Epithelial cell of proximal tubule (primary cell): ENCODE measurements at regions not wholly inside any gene's neighbourhood (a gene's known extent, or its start where the extent isn't known, plus 50 kb on each side); places are given as distances from the start of the nearest gene placed in this dataset.

Source experiments
- DNase-seq: peaks from one replicate; pipeline ENCODE4 v3.0.0-alpha.2; 2011; ENCODE audit warnings: low read depth
- H3K4me3 ChIP-seq: 2 replicates; pipeline ENCODE4 v1.5.1; 2011; ENCODE audit warnings: low read depth, mild to moderate bottlenecking, low read length
- TF ChIP-seq, protein P1 (sequence below): conservative IDR thresholded peaks from 2 replicates; pipeline ENCODE4 v1.5.1; 2012; ENCODE audit warnings: low read depth, mild to moderate bottlenecking, low read length

DNA sequence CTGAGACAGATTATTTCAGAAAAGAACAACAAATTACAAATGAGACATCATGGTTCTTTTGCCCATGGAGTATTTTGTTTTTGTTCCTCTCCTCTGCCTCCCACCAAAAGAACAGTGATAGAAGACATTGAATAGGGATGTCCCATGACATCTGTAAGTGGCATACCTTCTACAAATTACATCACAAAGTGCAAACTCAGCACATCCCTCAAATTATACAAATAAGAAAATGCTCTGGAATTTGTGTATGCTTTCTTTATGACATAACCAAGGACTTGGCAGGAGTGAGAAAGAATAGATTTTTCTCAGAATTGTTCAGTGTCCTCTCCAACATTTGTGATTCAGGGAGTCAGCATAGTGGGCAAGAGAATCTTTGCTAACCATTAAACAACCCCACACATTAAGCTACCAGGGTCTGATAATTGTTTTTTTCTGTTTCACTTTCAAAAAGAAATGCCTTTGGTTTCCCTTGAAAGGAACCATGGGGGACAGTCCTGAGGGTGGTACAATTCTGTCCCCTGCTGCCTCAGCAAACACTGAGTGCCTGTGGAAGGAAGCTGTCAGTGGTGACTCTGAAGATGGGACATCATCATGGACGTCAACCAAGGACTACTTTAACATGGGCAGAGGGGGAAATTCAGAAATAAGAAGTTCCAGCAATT is 430.3 kb downstream of the AASDHPPT start:
- DNase-seq: no peak
- TF ChIP-seq, protein P1, sequence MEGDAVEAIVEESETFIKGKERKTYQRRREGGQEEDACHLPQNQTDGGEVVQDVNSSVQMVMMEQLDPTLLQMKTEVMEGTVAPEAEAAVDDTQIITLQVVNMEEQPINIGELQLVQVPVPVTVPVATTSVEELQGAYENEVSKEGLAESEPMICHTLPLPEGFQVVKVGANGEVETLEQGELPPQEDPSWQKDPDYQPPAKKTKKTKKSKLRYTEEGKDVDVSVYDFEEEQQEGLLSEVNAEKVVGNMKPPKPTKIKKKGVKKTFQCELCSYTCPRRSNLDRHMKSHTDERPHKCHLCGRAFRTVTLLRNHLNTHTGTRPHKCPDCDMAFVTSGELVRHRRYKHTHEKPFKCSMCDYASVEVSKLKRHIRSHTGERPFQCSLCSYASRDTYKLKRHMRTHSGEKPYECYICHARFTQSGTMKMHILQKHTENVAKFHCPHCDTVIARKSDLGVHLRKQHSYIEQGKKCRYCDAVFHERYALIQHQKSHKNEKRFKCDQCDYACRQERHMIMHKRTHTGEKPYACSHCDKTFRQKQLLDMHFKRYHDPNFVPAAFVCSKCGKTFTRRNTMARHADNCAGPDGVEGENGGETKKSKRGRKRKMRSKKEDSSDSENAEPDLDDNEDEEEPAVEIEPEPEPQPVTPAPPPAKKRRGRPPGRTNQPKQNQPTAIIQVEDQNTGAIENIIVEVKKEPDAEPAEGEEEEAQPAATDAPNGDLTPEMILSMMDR: no peak
- no peak overlapping the region for H3K4me3 ChIP-seq

DNA sequence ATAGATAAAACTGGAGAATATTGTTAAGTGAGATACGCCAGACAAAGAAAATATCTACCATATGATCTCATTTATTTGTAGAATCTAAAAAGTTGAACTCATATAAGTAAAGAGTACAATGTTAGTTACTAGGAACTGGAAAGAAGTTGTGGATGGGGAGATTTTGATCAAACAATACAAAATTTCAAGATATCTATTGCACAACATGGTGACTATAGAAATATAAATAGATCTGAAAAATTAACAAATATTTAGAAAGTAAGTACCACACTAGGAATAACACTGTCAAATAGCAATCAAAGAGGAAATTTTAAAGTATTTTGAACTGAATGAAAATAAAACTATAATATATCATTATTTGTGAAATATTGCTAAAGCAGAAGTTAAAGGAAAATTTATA is 437.2 kb downstream of the AASDHPPT start:
- no peak for DNase-seq
- no peak overlapping the region for H3K4me3 ChIP-seq
- TF ChIP-seq, protein P1: no peak

DNA sequence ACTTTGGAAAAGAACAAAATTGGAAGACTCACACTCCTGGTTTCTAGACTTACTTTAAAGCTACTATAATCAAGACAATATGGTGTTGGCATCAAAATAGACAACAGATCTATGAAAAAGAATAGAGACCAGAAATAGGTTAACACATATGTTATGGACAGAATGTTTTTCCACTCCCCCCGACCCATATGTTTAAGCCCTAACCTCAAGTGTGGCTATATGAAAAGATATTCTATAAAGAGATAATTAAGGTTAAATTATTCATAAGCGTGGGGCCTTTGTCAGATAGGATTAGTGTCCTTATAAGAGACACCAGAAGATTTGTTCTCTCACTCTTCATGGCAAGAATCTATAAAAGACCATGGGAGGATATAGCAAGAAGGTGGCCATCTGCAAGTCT is 440.0 kb downstream of the AASDHPPT start:
- no peak for DNase-seq
- no peak overlapping the region for H3K4me3 ChIP-seq
- TF ChIP-seq, protein P1: no peak

DNA sequence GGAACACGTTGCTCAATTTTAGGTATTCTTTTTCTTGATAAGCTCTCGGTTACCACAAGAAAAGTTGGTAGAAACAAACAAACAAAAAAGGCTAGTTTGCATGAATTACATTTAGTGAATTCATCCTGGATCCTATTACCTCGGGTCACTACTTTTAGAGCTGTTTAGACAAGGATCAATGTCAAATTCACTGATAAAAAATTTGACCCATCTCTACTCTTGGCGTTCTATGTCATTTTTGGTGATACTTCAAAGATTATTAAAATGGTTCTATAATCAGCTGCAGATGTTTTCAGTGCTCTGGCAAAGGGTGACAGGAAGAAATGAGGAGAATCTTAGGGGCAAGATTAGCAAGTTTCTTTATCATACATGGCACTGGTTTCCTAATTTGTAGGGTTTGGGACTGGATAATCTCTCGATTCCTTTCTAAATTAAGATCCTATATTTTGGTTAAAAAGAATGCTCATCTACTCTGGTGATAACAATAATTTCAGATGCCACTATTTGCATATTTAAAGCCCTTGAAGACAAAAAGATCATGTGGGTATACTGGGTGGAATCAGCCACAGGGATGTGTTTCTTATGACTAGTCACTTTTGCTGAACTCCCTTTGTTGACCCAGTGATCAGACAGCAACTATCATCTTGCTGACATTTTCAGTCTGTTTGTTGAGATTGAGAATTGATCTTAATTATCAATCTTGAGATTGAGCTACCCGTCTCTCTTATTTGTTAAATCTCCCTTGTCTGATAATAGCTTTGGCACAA is 442.9 kb downstream of the AASDHPPT start:
- DNase-seq: no peak
- no peak overlapping the region for H3K4me3 ChIP-seq
- TF ChIP-seq, protein P1: no peak

DNA sequence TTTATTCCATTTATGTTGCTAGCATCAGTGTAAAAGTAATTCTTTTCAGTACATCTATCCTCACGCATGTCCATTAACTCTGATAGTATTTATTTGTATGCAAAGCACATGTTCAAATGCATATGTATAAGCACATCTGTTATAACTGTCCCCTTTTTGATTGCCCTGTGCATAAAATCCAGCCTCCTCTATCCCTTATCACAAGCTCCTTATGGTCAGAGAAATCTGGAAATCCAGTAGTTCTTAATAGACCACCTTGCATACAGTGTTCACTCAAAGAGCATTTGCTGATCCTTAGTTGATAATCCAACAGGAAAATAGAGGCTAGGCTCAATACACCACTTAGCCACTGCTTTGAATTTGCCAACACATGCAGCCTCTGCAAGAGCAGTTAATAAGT is 443.5 kb downstream of the AASDHPPT start:
- TF ChIP-seq, protein P1: no peak
- no peak overlapping the region for H3K4me3 ChIP-seq
- DNase-seq: no peak

DNA sequence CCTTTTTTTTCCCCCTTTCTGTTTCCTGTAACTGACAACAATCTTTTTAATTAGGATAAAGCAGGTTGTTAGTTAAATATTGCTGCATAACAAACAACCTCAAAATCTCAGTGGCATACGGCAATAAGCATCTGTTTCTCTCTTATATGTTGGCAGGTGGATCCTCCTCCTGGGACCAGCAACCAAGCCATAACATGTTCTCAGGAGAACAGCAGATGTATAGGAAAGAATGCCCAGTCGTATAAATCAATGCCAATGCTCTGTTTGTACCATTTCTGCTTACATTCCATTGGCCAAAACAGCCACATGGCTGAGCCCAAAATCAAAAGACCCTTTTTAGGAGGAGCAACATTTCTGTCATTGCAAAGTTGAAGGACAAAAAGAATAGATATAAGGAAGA is 445.7 kb downstream of the AASDHPPT start:
- DNase-seq: no peak
- TF ChIP-seq, protein P1: no peak
- no peak overlapping the region for H3K4me3 ChIP-seq
